ENCODE measurements at regions not wholly inside any gene's neighbourhood (a gene's known extent, or its start where the extent isn't known, plus 50 kb on each side); places are given as distances from the start of the nearest gene placed in this dataset.

- peak; percentile 55 to 68 (median 63) for DNase-seq (ENCODE audit: low read depth in 3 of 3)
These were observed 212.9 kb upstream of the ARID1B start for GRCh38 chr6:156564127-156564806.

- no peak for DNase-seq (ENCODE audit: low read depth in 3 of 3)
These were observed 213.5 kb upstream of the ARID1B start for GRCh38 chr6:156563714-156564113.

DNA sequence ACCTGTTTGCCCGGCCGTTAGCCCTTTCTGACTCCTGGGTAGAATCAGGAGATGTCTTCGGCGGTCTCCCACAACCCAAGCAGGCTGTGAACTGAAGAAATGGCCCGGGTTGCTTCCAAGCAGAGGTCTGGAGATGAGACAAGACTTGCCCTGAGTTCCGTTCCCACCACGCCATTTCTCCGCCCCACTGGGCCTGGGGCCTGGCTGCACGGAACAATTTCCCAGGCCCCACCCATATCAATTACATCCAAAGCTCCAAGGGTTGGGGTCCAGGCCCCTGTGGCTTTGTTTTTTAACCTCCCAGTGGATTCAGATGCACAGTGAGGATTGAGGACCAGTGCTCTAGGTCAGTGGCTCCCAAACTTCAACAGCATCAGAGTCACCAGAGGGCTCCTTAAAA lies 214.5 kb upstream of the ARID1B start:
- DNase-seq (ENCODE audit: low read depth in 3 of 3) = no peak

DNA sequence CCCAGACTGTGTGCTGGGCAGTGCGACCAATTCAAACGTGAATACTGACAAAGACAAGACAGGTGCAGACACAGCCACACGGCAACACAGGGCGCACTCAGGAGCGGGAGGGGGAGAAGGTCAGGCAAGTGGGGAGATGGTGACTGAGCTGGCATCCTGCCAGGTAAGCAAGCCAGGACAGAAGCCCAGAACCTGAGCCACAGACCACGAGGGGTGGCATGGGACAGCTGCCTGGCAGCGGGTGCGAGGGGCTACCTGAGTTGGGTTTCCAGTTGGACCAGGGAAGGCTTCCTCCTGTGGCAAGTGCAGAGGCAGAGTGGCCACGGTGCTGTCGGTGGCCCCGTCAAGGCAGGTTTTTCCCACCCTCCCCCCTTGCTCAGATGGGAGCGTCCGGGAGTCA lies 215.2 kb upstream of the ARID1B start:
- DNase-seq (ENCODE audit: low read depth in 3 of 3) = no peak

DNA sequence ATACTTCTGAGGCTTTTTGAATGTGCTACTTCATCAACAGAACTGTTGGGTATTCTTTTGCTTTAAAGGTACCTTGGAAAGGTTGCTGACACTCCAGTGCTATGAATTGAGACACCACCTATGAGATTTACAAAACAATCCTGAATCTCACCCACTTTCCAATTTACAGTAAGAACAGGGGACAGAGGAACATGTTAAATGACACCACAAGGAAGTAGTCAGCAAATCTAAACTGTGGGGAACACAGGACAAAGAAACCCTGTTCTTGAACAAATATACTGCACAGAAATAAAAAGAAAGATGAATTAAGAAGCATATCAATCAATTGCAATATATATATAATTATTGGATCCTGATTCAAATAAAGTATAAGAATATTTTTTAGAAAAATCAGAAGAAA lies 216.7 kb upstream of the ARID1B start:
- DNase-seq (ENCODE audit: low read depth in 3 of 3) = no peak

- DNase-seq (ENCODE audit: low read depth in 3 of 3) = no peak
These were observed 218.0 kb upstream of the ARID1B start for GRCh38 chr6:156559162-156559690.

GRCh38 chr6:156557911-156558259 lies 219.3 kb upstream of the ARID1B start:
- DNase-seq (ENCODE audit: low read depth in 3 of 3) = no peak

GRCh38 chr6:156557251-156557910 lies 219.8 kb upstream of the ARID1B start:
- DNase-seq (ENCODE audit: low read depth in 3 of 3) = no peak

DNA sequence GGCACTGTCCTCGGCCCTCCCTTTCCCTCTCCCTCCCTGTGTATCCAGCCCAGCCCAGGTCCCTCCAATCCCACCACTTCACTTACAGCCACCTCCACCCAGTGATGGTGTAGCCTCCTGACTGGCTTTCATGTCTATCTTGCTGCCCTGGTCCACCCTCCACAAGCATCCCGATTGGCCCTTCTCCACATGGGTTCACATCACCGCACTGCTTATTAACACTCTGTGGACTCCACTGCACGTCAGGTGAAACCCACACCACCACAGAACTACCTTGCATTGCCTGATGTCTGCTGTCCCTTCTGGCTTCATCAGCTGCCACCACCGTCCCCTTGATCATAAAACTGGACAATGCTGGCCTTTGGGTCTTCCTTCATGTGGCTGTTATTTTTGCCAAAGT lies 220.4 kb upstream of the ARID1B start:
- DNase-seq (ENCODE audit: low read depth in 3 of 3) = no peak

DNA sequence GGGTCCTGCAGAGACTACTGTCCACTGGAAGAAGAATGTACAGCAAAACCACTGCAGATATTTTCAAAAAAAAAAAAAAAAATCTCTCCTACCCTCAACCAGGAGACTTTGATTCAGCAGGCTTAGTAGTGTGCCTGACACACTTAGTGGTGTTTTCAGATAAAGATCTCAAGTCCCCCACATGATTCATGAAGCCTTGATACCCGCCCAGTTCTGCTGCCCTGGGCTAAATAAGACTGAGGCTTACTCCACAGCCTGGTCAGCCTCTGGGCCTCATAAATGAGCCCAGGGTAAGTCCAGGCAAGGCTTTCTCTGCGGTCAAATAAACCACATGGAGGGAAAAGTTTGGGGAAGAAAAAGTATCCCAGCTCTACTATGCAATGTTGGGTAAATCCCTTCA lies 222.1 kb upstream of the ARID1B start:
- no peak for DNase-seq (ENCODE audit: low read depth in 3 of 3)

- DNase-seq (ENCODE audit: low read depth in 3 of 3) = no peak
These were observed 223.0 kb upstream of the ARID1B start for GRCh38 chr6:156554160-156554559.

- no peak for DNase-seq (ENCODE audit: low read depth in 3 of 3)
These were observed 224.3 kb upstream of the ARID1B start for GRCh38 chr6:156552849-156553248.

DNA sequence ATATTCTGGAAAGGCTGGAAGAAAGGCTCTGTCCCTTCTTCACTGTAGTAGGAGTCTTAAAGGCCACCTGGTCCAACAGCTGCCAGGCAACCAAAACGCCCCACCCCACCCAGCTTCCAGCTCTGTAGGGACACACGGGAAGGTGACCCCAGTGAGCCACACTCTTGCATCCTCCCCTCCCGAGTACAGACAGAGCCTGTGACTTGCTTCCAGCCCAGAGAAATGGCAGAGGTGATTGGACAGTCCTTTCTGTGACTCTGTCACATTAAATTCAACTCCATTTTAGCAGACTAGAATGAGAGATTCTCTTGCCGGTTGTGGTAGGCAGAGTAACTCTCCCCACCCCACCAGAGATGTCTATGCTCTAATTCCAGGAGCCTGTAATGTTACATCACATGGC lies 226.2 kb upstream of the ARID1B start:
- no peak for DNase-seq (ENCODE audit: low read depth in 3 of 3)

- no peak for DNase-seq (ENCODE audit: low read depth in 3 of 3)
These were observed 231.2 kb upstream of the ARID1B start for GRCh38 chr6:156545931-156546330.

DNA sequence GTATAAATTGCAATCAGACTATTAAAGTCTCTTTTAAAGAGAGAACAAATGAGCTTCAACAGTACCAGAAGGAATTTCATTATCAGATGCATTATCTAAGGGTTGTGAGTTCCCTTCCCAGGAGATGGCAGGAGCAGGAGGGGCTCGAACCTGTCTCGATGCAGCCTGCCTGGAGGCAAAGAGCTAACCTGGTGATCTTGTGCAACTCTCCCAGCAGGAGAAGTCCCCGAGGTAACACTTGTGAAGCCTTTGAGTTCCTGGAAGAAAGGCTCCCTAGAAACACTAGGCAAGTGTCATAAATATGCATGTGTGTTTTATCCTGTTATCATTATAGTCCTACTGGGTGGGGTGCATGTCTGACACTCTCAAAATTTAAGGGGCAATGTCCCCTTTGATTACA lies 232.2 kb upstream of the ARID1B start:
- DNase-seq (ENCODE audit: low read depth in 3 of 3) = no peak

DNA sequence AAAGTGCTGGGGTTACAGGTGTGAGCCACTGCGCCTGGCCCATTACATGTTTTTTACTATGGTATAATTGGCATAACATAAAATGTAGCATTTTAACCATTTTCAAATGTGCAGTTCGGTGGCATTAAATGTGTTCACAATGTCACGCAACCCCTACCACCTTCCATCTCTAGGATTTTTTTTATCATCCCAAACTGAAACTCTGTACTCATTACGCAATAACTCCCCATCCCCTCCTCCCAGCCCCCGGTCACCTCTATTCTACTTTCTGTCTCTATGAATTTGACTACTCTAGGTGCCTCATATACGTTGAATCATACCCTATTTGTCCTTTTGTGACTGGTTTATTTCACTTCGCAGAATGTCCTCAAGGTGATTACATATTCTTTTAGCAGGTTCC lies 233.1 kb upstream of the ARID1B start:
- no peak for DNase-seq (ENCODE audit: low read depth in 3 of 3)

GRCh38 chr6:156543431-156543830 lies 233.7 kb upstream of the ARID1B start:
- DNase-seq (ENCODE audit: low read depth in 3 of 3) = no peak

- DNase-seq (ENCODE audit: low read depth in 3 of 3) = no peak
These were observed 238.1 kb upstream of the ARID1B start for GRCh38 chr6:156538875-156539660.

DNA sequence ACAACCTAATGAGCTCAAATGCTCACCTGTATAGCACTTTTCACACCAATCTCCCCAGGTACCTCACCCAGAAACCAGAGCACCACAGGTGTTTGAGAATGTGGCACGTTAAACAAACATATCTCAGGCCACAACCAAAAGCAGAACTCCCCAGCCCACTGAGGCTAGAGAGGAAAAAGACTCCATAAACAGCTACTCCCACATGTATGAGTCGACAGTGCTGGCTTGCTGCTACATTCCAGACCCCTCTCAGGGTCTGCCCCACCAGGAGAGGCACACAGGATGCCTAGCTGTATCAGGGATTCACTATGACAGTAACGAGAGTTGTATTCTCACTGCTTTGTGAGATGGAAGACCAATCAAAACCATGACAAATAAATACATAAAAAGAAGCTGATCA lies 242.6 kb upstream of the ARID1B start:
- no peak for DNase-seq (ENCODE audit: low read depth in 3 of 3)

DNA sequence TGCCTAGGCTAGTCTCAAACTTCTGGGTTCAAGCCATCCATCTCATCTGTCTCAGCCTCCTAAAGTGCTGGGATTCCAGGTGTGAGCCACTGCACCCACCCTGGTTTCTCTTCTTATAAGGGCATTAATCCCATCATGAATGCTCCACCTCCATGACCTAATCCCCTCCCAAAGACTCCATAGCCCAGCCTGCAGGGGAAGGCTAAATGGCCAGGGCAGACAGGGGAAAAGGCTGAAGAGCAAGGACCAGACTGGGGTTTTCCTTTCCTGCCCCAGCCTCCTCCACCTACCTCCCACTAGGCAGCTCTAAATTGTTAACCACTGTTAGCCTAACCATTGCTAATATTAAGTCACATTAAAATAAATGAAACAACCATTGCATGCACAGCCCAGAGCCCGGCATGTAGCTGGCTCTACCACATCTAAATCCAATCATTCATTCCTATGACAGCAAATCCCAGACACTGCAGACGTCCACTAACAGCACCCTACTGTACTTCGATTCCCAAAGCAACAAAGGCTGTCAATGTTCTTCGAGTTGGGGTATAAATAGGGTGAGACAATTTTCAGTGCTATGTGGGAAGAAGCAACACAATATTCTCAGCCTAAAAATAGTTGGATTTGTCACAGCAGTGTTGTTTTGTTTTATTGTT lies 243.2 kb upstream of the ARID1B start:
- no peak for DNase-seq (ENCODE audit: low read depth in 3 of 3)

DNA sequence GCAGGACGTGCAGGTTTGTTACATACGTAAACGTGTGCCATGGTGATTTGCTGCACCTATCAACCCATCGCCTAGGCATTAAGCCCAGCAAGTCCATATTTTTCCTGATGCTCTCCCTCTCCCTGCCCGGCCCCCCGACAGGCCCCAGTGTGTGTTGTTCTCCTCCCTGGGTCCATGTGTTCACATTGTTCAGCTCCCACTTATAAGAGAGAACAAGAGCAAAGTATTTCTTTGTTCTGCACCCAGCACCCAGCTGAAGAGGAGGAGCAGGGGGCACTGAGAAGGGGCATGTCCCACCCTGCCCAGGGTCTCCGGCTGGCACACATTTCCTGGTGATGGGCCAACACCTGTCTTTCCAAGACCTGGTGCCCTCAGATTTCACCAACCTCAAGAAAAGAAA lies 251.1 kb upstream of the ARID1B start:
- no peak for DNase-seq (ENCODE audit: low read depth in 3 of 3)

- no peak for DNase-seq (ENCODE audit: low read depth in 3 of 3)
These were observed 251.6 kb upstream of the ARID1B start for GRCh38 chr6:156525541-156525940.
